AG04450 (cell line): ENCODE measurements at regions not wholly inside any gene's neighbourhood (a gene's known extent, or its start where the extent isn't known, plus 50 kb on each side); places are given as distances from the start of the nearest gene placed in this dataset.

Source experiments
- CTCF ChIA-PET: fragments of 300-600, 350-600 bp; formaldehyde crosslinking; extraction: SDS; loops from one replicate; lab custom pipeline; 2022; ENCODE audit warnings: antibody characterized with exemption, inconsistent platforms; lab: Charles Lee
- POLR2A ChIA-PET: fragments of 350-600 bp; formaldehyde crosslinking; extraction: SDS; loops from one replicate; lab custom pipeline; 2021; ENCODE audit warnings: antibody characterized with exemption, inconsistent platforms; lab: Yijun Ruan, JAX
- DNase-seq: peaks from one replicate; pipeline ENCODE4 v3.0.0-alpha.2; 2011; ENCODE audit warnings: low read depth, low spot score
- H3K27ac ChIP-seq: one replicate; pipeline ENCODE4 v1.5.1; 2012; ENCODE audit warnings: low read depth, low read length, control low read depth
- H3K27me3 ChIP-seq: one replicate; pipeline ENCODE4 v1.6.0; 2012; ENCODE audit warnings: low read length; ENCODE audit not compliant: control insufficient read depth, insufficient read depth
- H3K4me3 ChIP-seq: 2 replicates; pipeline ENCODE4 v1.5.1; 2011; ENCODE audit warnings: mild to moderate bottlenecking, low read depth, low read length, control low read depth
- H3K9me3 ChIP-seq: 2 replicates; pipeline ENCODE4 v1.5.1; 2012; ENCODE audit warnings: low read length; ENCODE audit not compliant: control insufficient read depth, insufficient read depth
- CTCF ChIP-seq: IDR thresholded peaks from 2 replicates; pipeline ENCODE4 v1.5.1; 2011; ENCODE audit warnings: low read depth, low read length, control low read depth, inconsistent platforms

DNA sequence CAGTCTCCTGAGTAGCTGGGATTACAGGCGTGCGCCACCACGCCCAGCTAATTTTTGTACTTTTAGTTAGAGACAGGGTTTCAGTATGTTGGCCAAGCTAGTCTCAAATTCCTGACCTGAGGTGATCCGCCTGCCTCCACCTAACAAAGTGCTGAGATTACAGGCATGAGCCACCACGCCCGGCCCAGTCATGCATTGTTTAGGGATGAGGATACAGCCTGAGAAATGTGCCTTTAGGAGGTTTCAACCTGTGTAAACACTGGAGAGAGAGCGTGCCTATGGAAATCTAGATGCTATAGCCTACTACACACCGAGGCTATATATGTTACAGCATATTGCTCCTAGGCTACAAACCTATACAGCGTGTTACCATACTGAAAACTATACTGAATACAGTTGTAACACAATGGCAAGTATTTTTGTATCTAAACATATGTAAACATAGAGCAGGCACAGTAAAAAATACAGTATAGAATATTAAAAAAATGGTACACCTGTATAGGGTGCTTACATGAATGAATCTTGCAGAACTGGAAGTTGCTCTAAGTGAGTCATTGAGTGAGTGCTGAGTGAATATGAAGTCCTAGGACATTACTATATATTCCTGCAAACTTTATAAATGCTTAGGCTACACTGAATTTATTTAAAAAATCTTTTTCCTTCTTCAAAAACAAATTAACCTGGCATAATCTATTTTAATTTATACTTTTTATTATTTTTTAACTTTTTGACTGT lies 588.2 kb upstream of the ADGRL3 start:
- Histone ChIP-seq H3K27me3 (no peaks in the 10 kb centered on the region), H3K9me3 (no peaks in the 10 kb centered on the region), H3K27ac (no peak overlapping the region), H3K4me3 (no peak overlapping the region)
- no peak for TF ChIP-seq CTCF
- POLR2A ChIA-PET = no interaction called here
- CTCF ChIA-PET = no interaction called here
- no peak for DNase-seq

DNA sequence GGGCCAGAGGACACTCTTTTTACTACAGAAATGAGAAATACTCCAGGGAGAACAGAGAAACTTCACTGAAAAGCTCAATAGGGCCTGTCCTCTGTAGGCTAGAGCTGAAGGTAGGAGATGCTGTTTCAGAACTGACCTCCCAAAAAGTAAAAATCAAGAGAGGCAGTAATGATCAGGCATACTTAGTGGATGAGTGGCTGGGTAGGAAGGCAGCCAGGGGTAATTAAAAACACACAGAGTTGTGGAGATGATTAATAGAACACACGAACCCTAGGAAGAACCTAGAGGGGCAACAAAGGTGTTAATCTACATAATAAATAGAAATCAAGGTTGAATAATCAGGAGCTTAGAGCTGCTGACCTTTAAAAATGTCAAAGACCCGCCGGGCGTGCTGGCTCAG lies 582.4 kb upstream of the ADGRL3 start:
- Histone ChIP-seq H3K27ac (no peak overlapping the region), H3K4me3 (no peak overlapping the region), H3K27me3 (no peaks in the 10 kb centered on the region), H3K9me3 (no peaks in the 10 kb centered on the region; the same call in 1 of the 2 replicates)
- CTCF ChIA-PET = no interaction called here
- POLR2A ChIA-PET = no interaction called here
- no peak for DNase-seq
- TF ChIP-seq CTCF = no peak

DNA sequence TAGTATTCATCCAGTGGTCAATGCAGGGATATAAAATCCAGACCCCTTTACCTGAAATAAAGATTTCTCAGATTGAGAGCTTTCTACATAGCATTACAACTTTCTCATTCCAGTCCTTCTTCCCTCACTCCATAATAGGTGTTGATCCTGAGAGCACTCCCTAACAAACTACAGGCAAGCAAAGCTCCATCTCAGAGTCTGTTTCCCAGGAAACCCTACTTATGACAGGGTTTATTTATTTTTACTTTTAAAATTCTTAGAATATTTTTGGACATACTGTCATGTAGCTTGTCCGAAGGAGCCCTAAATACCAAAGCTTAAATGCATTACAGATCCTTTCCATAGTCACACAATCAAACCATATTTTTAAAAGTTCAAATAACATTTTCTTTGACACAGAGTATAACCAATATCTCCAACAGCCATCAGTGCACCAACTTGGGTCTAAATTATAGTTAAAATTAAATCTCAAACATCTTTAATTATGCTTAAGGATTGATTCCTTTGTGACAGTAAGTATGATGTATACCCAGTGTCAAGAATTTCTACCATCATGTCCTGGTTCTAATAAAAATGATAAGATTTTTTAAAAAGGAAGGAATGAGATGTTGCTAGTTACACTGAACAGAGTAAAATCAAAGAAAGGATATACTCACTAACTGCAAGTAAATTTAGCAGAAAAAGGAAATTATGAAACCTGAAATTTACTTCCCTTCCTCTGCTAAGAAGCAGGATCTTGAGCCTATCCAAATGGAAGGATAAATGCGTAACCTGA lies 580.4 kb upstream of the ADGRL3 start:
- Histone ChIP-seq H3K27ac (no peak overlapping the region), H3K9me3 (no peaks in the 10 kb centered on the region; the same call in 1 of the 2 replicates), H3K27me3 (no peaks in the 10 kb centered on the region), H3K4me3 (no peak overlapping the region)
- no peak for DNase-seq
- no peak for TF ChIP-seq CTCF
- ChIA-PET POLR2A (no interaction called here), CTCF (interaction anchor here (0.7 kb wide), 1 partner anchor 156 kb away, joined by 4 read pairs; no protein-coding TSS in a partner anchor)

GRCh38 chr4:60637976-60638375 lies 562.1 kb upstream of the ADGRL3 start:
- no peak for TF ChIP-seq CTCF
- no peak overlapping the region for H3K27ac ChIP-seq
- CTCF ChIA-PET = no interaction called here

DNA sequence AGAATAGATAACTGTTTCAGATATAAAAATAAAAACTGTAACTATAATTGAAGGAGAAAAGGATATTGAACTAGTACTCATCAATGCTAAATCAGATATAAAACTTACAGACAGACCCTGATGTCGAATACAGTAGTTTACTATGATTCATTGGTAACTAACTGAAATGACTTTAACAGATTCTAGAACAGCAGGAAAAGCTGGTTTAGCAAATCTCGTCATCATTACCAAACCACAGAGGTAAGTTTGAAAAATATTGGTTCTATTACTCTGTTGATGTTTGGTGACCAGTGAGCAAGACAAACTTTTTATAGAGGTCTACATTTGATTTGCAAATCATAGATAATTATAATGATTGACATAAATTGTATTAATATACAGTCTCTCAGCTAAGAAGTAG lies 551.4 kb upstream of the ADGRL3 start:
- Histone ChIP-seq H3K9me3 (no peaks in the 10 kb centered on the region), H3K27me3 (no peaks in the 10 kb centered on the region), H3K4me3 (no peak overlapping the region), H3K27ac (no peak overlapping the region)
- no peak for DNase-seq
- no peak for TF ChIP-seq CTCF
- CTCF ChIA-PET = no interaction called here
- POLR2A ChIA-PET = interaction anchor here (1.1 kb wide), 1 partner anchor 11 kb away, joined by 3 read pairs; no protein-coding TSS in a partner anchor

More at GRCh38 chr4:60637976-60638375, 562.1 kb upstream of the ADGRL3 start:
- DNase-seq = no peak
- POLR2A ChIA-PET = interaction anchor here (0.7 kb wide), 1 partner anchor 12 kb away, joined by 3 read pairs; no protein-coding TSS in a partner anchor
- H3K27me3 ChIP-seq = no peaks in the 10 kb centered on the region
- H3K4me3 ChIP-seq = no peak overlapping the region
- H3K9me3 ChIP-seq = no peaks in the 10 kb centered on the region
